Choroid plexus epithelial cell (primary cell): ENCODE measurements at regions not wholly inside any gene's neighbourhood (a gene's known extent, or its start where the extent isn't known, plus 50 kb on each side); places are given as distances from the start of the nearest gene placed in this dataset.

Experiments
- DNase-seq: peaks from one replicate; pipeline ENCODE4 v3.0.0-alpha.2; 2010; ENCODE audit warnings: low read depth
- H3K4me3 ChIP-seq: 2 replicates; pipeline ENCODE4 v1.5.1; 2011; ENCODE audit warnings: low read depth, mild to moderate bottlenecking, control low read depth, low read length, moderate library complexity
- CTCF ChIP-seq: conservative IDR thresholded peaks from 2 replicates; pipeline ENCODE4 v1.5.1; 2011; ENCODE audit warnings: low read depth, mild to moderate bottlenecking, control low read depth, inconsistent platforms, low read length, moderate library complexity

DNA sequence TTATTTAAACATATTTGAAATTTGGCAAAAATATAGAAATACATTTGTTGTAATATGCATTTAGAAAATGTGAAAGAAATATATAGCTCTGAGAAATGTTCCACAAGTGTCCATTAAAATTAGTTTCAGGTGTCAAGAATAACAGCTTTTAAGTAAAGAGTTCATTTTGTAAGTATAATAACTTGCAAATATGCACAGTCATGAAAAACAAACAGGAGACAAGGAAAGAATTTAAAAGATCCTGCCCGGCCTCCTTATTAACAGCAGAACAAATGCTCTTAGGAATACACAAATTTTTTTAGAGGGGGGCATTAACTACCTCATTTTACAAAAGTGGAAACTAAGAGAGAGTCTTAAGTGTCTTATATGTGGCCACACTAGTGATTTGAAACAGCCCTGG is 77.7 kb upstream of the DBX2 start:
- TF ChIP-seq CTCF, result no peak
- no peak for DNase-seq
- no peak overlapping the region for H3K4me3 ChIP-seq

- no peak overlapping the region for H3K4me3 ChIP-seq
- peak; percentile 73 for DNase-seq
- TF ChIP-seq CTCF, result peak; percentile 84
These were observed 80.0 kb upstream of the DBX2 start for GRCh38 chr12:45130881-45131281.

DNA sequence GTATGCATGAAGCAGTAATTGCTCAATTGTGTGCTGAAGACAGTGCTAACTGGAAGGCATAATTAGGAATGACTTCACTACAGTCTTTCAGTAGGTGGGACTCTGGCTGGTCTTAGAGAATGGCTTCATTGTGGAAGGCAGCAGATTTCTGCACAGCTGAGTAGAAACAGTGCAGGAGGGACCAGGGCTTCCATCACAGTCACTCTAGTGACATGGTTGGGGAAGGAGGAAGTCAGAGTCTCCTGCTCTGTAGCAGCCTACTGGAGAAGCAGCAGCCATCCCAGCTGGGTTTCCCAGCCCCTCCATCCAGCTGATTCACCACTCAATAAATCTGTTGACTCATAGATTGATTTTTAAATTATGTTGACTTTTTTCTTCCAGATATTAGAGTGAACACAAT is 80.6 kb upstream of the DBX2 start:
- H3K4me3 ChIP-seq, result no peak overlapping the region
- no peak for DNase-seq
- no peak for TF ChIP-seq CTCF

GRCh38 chr12:45138609-45139008 is 77.3 kb upstream of the ANO6 start:
- no peak overlapping the region for H3K4me3 ChIP-seq
- no peak for TF ChIP-seq CTCF
- DNase-seq, result no peak

DNA sequence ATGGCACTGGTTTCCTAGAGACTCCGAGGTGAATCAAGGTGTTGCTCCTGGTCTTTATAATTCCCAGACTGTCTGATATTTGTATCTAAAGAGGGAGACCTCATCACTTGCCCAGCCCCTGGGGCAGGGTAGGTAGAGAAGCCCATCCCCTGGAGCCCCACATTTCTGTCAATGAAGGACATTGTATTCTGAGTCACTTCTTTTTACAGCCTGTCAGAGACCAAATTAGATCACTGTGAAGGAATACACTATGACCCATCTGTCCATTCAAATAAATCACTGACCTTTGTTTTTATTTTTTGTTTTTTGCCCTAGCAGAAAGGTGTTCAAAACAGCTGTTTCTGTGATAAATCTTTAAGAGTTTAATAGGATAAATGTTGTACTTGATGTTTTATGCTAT is 67.9 kb upstream of the ANO6 start:
- no peak for TF ChIP-seq CTCF
- no peak for DNase-seq
- no peak overlapping the region for H3K4me3 ChIP-seq

DNA sequence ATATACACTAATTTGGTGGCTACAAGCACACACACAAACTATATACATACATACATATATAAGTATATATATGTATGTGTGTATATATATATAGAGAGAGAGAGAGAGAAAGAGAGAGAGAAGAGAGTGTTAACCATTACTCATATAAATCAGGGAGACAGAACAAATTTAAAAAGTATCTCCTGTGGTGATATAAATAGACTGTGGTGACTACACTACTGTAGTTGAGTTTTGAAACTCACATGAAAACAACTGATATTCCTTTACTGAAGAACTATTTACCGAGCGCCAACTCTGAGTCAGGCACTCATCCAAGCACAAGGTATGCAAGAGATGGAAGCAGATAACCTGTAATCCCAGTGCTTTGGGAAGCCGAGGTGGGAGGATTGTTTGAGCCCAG is 67.3 kb upstream of the ANO6 start:
- H3K4me3 ChIP-seq, result no peak overlapping the region
- no peak for TF ChIP-seq CTCF
- DNase-seq, result no peak

DNA sequence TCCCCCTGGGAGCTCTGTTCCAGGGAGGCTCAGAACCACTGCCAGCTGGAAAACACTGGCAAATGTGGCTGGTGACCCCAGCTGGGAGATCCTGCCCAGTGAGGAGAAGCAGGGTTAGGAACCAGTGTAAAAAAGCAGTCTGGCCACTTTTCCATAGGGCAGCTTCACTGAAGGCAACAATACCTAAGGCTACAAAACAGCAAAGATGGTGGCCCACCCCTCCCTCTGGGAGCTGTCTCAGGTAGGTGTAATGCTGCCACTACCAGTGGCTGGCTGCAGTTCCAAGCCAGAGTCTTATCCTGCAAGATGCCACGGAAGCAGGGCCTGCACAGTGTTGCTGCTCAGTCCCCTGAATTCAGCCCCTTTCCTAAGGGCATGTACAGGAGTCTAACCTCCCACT is 50.6 kb upstream of the ANO6 start:
- DNase-seq, result no peak
- no peak for TF ChIP-seq CTCF
- no peak overlapping the region for H3K4me3 ChIP-seq
